Stimulated activated CD8-positive, alpha-beta memory T cell treated with anti-CD3 and anti-CD28 coated beads, Interleukin-12 subunit alpha, Interleukin-12 subunit beta, amount 100 ng/mL, for 4 hours (primary cell): ENCODE measurements at regions not wholly inside any gene's neighbourhood (a gene's known extent, or its start where the extent isn't known, plus 50 kb on each side); places are given as distances from the start of the nearest gene placed in this dataset.
"Not testable (repeated sequence)": the region's sequence is repeated elsewhere in the genome, so short reads cannot be mapped to it uniquely, and the experiment has no call there.

Experiments
- DNase-seq: peaks from one replicate; pipeline ENCODE4 v3.0.0-alpha.2; 2020; ENCODE audit warnings: low read depth

DNA sequence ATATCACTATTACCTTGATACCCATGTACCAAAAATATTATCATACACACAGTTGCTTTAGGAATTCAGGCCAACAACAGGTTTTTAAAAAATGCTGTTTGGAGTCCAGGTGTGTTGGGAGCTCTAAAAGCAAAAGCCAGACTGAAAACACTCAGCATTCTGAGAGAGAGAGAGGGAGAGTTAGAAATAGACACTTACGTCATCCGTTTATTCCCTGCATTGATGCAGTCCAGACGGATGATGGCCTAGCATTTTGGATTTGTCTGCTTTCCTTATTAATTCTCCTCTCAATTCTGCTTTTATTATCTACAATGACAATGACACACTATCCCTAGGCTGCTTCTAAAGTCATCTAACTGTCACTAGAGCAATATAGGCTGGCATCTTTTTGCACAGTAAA is 358.3 kb upstream of the BOD1L1 start:
- no peak for DNase-seq

DNA sequence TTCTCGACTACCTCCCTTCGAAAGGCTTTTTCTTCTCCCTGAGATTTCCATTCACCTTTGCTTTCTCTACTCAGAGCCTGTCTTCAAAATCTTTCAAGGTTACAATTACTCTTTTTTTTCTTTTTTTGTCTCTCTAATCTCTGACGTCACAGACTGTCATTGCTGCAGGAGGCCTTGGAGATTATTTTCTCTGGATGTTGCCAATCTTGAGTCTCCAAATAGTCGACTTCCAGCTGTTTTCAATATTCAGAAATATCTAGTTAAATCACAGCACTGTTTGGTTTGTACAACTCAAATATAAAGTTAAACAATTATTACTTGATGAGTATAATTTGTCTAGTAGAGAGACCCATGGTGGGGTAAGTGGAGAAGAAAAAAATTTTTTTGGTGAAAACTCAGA is 359.0 kb upstream of the BOD1L1 start:
- DNase-seq: no peak

DNA sequence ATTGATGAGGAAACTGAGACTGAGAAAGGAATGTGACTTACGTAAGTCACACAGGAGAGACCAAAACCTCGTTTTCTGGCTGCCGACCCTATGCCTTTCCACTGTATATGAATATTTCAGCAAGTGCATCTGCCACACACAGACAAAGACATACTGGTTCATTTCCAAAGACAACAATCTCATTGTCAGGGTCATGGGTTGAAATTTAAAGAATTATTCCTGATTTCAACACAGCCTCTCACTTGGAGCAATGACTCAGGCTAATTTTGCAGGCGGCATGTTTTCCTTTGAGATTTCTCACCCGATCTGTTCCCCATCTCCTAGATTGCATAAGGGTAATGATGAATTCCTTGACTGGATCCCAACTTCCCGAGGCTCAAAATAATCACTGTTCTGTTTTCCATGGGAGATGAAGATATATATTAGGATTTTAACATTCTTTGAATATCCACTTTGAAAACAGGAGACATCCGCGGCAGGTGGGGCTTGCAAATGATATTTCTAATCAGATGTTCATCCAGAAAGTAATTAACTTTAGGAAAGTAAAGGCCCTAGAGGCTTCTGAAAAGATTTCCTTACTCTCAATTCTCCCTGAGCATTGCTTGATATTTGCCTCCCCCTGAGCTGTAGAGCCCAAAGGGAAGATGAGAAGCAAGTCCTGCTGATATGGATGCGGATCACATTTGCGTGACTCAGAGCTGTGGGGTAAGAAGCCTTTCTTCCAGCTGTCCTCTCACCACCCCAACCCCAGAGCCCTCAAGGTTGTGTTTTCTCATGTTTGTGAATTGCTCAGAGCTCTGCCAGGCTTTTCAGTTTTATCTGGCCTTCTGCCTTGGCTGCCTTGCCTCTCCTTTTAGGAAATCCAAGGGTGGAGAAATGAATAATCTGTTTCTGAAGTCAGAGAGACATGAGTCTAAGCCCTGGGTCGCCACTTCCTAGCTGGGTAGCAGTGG is 361.1 kb upstream of the BOD1L1 start:
- no peak for DNase-seq

DNA sequence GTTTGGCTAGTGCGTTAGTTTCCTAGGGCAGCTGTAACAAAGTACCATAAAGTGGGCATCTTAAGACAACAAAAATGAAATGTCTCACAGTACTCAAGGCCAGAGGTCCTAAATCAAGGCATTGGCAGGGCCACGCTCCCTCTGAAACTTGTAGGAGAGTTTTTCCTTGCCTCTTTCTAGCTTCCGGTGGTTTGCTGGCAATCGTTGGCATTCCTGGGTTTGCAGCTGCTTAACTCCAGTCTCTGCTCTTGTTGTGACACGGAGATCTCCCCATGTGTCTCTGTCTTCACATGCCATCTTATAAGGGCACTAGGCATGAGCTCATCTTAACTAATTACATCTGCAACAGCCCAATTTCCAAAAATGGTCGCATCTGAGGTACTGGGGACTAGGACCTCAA is 362.0 kb upstream of the BOD1L1 start:
- no peak for DNase-seq

DNA sequence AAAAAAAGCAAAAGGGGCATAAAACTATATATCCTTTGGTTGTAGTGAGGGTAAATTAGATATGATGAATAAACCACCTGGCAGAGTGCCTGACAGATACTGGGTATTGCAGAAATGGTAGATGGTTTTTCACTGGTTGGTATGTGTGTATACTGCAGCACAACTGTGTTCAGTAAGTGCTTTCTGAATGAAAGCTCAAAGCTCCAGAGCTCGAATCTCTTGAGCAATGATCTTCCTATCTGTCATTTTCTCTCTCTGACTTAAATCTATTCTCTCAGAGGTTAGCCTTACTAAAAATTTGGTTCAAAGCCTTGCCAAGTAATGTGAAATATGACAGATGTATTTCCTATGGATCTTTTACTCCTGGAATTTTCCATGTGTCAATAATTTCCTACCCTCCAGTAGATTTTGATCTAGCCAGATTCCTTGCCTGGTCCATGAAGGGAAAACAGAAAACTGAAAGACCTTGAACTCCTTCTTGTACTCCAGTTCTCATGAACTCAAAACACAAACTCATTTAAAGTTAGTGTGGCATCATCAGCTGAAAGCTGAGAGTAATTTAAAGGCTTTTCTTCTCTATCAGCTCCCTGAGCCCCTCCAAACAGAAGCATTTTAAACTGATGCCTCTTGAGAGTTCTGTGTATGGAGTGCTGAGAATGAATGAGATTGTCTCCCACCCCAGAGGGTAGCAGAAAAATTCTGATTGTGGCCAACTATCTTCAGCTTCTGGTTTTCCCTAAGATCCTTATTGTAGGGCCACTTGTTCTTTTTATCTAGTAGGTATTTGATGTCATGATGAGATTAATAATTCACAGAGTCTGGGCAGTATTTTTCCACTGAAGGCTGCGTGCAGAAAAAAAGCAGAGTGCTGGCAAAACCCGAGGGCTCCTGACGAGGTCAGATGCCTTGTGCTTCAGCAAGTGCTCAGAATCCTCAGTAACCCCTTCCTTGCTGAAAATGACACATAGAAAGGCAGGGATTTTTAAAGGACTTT is 363.4 kb upstream of the BOD1L1 start:
- DNase-seq: no peak

DNA sequence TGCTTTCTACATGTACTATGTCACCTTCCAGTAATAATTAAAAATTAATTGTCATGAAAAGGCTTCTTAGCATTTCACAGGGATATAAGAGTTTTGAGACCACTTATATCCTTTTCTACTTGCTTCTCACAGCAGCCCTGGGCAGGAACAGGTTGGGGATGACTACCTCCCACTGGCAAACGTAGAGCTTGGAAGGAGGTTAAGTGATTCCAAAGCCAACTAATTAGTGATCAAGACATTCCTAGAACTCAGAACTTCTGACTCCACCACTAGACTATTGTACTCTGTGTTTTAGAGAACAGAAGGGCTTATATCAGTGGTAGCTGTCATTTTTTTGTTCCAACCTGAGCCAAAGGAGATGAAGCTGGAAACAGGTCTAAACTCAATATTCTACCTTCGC is 364.5 kb upstream of the BOD1L1 start:
- no peak for DNase-seq

DNA sequence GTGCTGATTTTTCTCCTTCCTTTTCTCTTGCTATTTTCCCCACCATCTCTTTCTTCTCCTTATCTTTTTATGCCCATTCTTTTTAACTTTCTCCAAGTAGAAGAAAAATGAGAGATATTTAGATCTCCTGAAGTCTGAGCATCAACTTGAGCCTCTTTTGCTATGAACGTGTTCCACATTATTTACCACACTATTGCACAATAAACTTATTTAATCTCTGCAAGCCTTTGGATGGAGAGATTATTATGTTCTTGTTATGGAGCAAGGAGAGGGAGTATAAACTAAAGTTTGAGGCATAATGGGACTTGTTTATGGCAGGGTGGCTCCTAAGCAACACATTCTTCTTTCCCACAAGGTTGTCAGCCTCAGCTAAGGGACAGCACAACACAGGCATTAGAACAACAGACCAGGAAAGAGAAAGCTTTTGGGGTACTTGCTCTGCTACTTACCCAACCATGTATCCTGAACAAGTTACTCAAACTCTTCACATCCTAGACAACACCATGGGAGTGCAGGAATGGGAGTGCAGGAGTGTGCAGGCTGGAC is 365.5 kb upstream of the BOD1L1 start:
- DNase-seq: no peak

DNA sequence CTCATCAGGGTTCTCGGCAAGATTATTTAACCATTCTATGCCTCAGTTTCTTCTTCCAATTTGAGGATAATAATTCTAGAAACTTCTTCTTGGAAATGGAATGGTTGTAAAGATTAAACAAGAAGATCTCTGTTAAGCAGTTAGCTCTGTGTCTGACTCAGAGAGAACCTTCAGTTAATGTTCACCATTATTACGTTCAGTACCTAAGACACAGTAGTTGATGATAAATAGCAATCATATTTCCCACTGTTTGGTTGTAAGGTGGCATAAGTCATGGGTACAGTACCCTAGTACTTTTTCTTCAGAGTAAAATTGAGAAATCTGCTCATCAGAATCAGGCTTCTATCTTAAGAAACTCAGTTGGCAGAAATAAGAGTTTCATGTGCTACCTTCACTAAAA is 366.5 kb upstream of the BOD1L1 start:
- no peak for DNase-seq

DNA sequence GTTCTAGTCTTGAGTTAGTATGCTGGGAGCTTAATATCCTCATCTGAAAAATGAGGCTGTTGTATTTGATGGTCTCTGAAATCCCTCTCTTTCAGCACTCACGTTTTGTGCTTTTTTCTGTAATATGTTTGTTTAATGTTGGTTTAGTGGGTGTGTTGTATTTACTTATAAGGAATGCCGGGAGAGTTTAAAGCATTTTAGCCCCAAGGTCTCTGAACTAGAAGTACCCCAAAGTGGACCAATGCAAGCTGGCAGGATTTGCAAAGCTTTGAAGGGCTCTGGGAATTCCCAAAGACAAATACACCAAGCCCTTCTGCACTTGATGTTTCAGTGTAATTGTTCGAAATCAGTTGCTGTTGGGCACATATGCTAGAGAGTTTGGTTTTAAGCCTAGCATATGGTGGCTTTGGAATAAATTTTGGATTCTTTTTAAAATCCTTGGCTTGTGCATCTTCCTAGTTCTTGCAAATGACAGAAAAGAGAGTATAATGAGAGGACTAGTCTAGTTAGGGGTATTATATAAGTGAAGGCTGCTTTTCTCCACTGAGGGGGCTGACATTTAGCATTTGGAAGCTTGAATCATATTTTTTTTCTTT is 371.4 kb upstream of the BOD1L1 start:
- DNase-seq: no peak

DNA sequence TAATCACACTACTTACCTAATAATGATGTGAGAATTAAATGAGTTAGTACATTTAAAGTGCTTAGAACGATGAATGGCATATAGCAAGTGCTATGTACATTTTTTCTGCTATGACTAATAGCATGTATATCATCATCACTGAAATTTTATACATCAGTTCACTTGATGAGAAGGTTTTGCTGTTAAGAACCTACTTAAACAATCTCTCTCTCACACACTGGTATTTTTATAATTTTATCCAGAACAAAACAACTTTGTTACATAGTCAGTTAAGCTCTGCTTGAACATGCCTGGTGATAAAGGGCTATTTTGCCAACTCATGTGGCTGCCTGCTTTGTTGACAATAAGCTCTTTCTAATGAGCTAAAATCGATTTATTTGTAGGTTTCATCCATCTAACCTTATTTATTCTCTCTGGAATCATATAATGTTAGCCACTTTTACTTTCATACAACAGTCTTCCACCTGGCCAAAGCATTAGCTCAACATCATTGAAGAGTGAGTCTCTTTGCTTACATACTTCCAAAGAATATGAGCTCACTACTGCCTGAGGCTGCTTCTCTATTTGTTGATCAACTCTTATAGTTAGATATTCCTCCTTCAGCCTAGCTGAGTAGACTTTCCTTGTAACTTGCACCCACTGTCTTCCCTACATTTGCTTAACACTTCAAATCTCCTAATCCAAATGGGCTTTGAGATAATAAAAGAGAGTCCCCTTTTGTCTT is 372.7 kb upstream of the BOD1L1 start:
- no peak for DNase-seq

DNA sequence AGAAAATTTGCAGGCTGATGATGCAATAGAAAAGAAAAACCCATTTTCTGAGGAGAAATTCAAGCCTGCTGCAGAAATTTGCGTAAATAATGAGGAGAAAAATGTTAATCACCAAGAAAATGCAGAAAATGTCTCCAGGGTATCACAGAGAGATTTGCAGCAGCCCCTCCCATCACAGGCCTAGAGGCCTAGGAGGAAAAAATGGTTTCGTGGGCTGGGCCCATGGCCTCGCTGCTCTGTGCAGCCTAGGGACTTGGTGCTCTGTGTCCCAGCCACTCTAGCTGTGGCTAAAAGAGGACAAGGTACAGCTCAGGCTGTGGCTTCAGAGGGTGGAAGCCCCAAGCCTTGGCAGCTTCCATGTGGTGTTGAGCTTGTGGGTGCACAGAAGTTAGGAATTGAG is 374.8 kb upstream of the BOD1L1 start:
- not testable (repeated sequence) for DNase-seq

DNA sequence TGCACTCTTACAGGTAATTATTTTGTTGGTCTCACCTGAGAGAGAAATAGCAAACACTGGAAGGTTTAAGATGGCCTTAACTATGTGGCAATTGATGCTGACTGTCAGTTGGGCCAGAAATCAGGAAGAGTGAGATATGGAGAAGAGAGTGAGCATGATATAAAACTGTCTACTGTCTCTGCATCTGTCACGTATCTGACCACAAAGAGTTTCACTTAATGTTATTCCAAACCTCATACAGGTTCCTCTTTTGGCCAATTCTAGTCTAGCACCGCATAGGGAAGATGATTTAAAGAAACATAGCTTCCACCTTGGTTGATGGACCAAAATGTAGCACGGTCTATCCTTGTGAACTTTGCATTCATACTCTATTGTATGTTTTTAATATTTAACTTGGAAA is 381.0 kb upstream of the BOD1L1 start:
- no peak for DNase-seq

DNA sequence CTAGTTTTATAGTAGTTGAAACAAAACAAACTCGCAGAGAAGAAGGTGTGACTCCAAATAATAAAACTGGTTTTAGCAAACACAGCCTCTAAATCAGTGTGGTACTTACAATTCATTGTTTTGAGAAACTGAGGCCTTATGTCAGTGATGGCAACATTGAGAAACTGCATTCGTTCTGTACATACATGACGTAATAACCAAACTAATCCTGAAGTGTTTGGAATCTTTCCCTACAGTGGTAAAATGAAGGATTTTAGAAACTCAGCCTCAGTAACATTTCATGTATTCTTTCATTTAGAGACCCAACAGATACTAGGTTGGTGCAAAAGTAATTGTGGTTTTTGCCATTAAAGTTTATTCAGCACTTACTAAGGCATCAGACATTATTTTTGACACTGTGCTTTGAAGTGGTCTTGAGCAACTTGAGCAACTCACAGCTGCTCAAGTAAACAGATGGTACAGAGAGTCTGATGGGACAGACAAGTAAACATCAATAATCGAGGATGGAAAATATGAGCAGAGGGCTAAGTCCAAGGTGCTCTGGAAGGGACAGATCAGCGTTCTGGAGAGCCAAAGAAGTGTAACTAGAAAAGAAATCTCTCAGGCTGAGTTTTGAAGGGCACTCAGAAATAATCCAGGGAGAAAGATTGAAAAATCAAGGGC is 390.8 kb upstream of the BOD1L1 start:
- no peak for DNase-seq

DNA sequence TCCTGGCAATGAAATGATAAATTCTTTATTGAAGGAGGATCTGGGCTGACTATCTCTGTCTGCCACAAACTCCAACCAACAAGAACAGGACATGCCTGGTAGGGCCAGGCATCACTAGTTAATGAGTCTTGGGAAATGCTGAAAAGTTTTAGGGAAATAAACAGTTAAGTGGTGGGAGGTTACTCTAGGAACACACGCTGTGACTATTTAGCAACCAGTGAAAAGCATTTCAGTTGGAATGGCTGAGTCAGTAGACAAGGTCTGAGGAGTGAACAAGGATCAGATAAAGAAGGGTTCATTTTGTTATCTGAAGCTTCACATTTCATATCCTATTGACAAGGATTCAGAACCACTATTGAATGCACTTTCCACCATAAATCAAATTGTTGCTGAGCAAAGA is 394.9 kb upstream of the BOD1L1 start:
- DNase-seq: no peak

DNA sequence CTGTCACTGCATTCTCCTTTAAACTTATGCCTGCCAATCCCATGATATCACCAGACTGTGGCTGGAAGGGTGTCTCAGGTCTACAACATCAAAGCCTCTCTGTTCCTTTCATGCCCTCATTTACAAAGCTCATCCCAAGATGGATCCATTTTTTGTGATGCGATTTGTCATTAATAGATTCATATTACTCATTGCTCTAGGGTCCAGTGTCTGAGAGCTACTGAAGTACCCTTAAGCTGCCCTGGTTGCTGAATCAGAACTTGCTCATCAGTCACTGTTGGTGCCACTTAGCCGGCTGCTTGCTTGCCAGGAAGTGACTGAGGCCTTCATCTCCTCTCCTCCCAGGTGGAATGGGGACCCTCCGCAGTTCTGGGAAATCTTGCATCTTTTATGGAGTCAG is 395.5 kb upstream of the BOD1L1 start:
- DNase-seq: no peak

DNA sequence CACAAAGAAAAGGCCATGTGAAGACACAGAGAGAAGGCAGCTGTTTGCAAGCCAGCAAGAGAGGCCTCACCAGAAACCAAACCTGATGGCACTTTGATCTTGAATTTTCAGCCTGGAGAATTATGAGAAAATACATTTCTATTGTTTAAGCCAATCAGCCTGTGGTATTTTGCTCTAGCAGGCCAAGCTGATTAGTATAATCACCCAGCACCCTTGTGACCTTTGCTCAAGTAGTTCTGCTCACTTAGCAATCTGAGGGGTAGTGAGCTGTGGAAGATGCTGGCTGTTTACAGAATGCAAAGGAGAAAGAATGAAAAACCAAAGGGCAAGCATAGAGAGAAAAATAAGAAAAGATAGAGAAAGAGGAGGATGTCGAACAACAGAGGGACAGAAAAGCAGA is 396.4 kb upstream of the BOD1L1 start:
- no peak for DNase-seq

DNA sequence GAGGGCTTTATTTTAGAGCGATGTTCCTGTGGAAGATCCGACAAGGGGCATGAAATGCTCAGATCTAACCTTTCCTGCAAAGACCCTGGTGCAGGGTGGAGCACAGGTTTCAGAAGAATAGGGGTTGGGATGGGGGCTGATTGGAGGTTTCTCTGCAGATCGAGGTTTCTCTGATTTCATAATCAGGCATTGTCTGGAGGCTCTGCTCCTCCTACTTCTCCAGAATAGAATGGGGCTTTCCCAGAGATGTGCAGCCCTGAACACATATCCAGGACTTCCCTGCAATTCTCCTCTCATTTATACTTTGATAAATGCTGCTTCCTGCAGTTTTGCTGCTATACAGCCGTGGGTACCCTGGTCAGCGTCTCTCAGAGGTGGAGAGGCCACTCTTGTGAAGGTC is 397.6 kb upstream of the BOD1L1 start:
- no peak for DNase-seq

DNA sequence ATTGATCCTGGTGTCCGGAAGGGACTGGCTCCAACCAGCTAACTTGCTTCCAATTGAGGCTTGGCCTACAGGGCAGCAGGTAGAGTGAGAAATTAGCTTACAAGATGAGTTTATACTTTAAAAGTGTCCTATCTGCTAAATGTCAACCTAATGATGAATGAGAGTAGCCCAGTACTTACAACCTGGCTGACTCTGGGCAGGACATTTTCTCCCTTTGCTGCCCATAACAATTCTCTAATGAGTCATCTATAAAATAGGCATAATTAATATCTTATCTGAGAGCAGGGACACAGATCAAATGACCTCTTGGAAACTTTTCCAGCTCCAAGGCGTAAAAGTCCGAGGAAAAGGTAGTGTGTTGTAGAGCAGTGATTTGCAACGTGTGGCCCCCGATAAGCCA is 398.4 kb upstream of the BOD1L1 start:
- DNase-seq: no peak

DNA sequence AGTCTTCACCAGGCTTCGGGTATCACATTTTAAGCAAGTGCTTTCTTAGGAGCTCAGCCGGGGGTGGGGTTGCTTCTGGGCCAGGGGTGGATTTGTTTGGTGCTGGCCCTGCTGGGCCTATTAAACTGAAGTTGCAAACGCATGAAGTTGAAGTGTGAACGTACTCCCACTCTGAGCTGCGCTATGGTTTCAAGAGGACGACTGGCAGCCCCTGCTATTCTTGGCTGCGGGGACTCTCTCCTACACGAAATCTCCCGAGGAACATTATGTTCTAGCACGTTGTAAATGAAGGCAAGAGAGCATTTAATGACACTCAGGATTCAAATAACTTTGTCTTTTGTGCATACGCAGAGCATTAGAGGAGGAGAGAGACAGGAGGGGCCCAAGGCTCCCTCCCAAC is 401.3 kb upstream of the BOD1L1 start:
- DNase-seq: no peak

DNA sequence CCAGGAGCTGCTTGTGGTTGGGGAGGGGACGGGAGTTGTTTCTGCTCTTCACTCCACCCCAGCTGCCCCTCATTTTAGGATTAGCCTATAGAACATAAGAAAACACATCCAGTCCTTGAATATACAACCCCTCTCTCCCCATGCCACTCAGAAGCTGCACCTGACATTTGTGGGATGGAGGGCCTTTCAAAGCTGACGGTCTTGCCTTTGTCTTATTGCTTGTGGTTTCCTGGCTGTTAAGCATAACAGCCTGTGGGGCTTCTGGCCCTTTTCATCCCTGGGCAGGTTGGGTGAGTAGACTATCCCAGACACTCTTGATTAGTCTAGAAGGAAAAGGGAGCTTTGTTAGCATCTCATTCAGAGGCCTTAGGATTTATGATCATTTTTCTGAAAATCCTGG is 407.6 kb upstream of the BOD1L1 start:
- DNase-seq: no peak

DNA sequence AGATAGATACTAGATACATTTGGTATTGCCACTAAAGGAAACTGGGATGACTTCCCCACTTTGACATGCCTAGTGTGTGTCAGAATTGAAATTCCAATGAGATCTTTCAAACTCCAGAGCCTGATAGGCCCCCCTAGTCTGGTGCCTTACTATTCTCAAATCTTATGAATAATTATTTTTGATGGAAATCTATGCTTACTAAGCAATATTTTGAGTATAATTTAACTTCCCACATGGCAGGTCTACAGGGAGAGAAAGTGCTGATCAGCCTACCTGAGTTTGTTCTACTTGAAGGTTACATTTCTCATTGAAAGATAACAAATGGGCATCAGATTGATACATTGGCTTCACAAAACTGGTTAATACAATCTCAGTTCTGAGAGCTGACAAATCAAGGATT is 415.7 kb upstream of the BOD1L1 start:
- DNase-seq: no peak
